ENCODE measurements at regions not wholly inside any gene's neighbourhood (a gene's known extent, or its start where the extent isn't known, plus 50 kb on each side); places are given as distances from the start of the nearest gene placed in this dataset.
A peak's percentile ranks its signal among the peaks of the same experiment; 100 is the strongest.
"Not testable (repeated sequence)": the region's sequence is repeated elsewhere in the genome, so short reads cannot be mapped to it uniquely, and the experiment has no call there.

DNA sequence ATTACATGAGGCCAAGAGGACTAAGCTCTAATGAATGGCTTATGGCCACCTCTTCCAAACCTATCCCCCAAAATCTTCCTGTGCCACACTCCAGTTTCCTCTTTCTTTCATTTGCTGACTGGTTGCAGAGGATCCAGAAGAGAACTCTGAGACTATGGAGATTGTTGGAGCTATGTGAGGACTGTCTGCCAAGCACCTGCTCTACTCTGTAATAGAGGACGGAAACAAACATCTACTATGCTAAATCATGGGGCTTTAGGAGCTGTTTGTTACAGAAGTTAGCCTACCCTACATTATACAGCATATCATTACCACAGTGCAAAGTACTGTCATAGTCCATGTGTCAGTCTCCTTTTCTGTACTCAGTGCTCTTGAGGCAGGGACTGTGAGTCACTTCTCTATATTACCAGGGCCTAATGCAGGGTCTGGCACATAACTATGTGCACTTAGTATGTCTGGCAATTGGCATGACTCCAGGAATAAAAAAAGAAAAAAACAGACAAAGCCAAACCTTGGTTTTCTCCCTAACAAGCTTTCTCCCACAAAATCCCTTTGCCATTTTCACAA is 95.1 kb downstream of the RPAP3 start:
- no peak for DNase-seq

DNA sequence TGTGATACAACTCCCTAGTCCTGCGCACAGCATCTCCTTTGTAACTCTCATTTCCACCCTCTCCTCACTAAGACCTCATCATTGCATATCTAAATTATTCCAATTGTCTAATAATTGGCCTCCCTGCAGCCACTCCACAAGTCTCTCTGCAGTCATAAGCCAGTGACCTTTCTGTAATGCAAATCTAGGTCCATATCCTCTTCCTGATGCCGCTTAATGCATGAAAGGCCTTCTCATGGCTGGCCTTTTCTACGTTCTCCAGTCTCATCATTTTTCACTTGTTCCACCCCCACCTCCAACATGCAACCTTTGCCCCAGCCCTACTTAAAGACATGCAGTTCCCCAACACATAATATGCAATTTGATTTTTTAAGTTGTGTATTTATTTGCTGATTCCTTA is 96.0 kb downstream of the RPAP3 start:
- no peak for DNase-seq

DNA sequence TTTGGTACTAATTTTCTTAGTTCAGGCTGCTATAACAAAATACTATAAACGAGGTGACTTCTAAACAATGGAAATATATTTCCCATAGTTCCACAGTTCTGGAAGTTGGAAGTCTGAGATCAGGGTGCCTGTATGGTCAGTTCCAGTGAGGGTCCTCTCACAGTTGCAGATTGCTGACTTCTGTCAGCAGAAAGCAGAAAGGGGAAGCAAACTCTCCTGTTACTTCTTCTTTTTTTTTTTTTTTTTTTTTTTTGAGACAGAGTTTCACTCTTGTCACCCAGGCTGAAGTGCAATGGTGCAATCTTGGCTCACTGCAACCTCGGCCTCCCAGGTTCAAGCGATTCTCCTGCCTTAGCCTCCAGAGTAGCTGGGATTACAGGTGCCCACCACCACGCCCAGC is 97.2 kb downstream of the RPAP3 start:
- DNase-seq: not testable (repeated sequence)

DNA sequence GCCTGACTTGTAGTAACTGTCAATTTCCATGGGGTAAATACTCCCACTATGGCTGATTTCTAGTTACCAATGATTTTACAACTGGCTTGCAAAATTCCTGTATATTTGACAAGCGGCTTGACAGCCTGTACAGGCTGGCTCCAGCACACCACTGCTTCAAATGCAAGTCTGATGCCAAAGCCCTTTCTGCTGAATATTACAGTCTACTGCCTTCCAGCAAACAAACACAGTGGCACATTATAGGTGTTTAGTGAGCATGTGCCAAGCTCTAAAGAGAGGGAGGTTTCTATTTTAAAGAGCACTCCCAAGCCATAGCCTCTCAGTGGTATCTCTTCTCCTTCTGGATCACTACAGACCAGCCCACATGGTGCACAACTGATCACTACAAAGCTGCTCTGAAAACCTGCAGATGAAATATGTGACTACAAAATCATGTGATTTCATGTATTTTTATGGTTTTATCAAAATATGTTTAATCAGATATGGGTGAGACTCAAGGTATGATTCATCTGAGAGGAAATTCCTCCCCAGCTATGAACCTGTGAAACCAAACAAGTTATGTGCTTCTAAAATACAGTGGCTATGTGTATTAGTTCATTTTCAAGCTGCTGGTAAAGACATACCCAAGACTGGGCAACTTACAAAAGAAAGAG is 101.5 kb downstream of the RPAP3 start:
- no peak for DNase-seq

DNA sequence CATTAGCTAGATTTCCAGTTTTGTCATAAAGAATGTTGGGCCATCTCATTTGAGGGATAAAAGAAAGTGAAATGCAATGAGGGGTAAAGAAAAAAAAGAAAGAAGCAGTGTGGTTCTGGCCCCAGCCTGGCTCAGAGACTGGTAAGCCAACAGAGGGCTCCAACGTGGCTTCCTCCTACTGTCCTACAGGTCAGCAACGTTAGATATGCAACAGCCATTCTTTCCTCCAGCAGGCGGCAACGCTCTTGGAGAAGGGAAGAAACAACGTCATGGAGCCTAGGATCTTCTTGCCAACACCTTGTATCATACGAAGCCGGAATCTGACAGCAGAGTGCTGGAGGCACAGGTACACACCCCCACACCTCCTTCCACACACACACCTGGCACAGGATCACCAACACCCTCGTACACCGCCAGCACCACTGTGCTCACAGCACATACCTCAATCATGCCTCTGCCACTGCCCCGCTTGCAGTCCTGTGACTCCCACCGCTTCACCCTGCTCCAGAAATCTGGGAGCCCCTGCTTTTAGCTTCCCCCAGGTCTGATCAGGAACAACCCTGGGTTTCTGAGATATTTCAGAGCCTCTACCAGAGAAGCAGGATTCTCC is 102.8 kb downstream of the RPAP3 start:
- no peak for DNase-seq

DNA sequence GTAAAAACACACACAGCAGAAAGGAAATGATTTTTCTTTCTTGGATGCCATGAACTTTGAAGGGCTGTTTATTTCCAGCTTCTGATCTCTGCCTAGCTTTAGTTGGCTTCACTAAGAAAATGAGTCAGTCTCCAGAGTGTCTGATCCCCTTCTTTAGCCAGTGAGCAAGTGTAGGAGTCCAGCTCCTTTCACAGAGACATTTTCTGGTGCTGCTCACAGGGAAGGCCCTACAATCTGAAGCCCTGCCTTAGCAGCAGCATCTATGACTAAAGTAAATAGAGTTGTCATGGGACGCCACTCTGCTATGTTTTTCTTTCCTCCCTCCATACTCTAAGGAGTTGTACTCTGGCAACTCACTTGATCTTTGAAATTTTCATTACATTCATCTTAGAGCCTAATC is 103.5 kb downstream of the RPAP3 start:
- DNase-seq: no peak

DNA sequence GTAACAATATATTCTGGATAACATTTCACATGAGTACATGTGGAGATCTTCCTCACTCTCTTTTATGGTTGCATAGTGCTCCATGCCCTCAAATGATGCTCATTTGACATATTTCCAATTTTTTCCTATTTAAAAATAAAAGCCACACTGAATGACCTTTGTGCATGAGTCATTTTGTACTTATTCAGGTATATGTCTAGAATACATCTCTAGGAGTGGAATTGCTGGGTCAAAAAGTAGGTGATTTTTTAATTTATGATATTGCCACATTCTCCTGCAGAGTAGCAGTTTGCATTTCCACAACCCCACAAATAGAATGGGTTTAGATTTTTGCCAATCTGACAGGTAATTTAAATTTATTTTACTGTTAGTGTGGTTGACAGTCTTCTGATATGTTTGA is 104.8 kb downstream of the RPAP3 start:
- DNase-seq: no peak

DNA sequence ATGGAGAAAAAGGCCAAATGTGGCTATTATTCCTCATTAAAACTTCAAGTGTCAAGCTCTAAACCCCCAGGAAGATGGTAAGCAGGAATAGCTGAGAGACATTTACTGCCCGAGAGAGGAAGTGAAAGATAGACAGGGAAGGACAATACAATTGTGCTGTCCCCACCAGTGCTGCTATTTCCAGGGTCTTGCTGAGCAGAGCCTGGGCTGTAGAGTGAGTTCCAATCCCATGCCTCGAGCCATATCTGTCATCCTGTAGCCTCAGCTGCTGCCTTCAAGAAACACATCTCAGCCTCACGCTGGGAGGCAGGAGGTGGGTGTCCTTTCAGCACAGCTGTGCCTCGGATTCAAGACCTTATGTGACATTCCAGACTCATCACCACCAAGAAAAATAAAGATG is 114.0 kb downstream of the RPAP3 start:
- DNase-seq: peak; percentile 15

DNA sequence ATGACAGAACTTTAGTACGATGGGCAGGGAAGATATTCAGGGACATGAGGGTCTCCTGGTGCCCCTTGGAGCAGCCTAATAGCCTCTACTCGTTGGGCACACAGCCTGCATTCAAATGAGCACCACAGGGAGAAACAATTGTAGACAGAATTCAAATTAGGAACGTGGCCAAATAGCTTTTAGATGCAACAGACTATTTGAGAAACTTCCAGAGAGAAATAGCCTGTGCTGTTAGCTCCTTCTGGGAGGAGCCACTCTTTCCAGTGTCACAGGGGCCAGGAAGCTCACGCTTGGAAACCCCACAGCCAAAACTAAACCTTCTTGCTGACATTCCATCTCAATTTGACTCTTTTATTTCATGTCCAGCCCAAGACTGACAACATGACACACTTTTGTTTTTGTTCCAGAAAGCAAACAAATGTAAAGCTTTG is 114.5 kb downstream of the RPAP3 start:
- DNase-seq: no peak

DNA sequence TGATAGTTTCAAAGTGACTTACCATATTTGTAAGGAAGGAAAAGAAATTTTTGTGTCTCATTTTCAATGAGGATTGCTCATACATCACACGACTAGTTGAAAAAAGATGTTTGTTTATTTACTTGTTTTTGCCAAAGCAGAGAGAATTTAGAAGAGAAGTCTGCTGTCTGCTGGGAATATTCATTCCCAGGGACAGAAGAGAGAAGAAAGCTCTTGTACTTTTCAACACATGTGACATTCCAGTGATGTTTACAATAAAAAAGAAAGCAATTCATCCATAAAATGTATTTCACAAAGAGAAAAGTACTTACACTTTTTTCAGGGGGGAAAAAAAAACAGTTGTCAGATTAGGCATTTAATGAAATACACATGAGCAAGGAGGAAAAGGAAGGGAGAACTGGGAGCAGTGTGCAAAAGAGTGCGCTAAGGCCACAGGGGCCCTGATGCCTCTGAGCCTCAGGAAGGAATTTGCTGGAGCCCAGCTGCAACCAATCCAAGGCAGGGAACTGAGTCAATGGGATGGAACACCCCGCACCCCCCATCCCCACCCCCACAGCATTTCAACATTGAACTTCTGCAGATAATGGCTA is 115.0 kb downstream of the RPAP3 start:
- DNase-seq: no peak

DNA sequence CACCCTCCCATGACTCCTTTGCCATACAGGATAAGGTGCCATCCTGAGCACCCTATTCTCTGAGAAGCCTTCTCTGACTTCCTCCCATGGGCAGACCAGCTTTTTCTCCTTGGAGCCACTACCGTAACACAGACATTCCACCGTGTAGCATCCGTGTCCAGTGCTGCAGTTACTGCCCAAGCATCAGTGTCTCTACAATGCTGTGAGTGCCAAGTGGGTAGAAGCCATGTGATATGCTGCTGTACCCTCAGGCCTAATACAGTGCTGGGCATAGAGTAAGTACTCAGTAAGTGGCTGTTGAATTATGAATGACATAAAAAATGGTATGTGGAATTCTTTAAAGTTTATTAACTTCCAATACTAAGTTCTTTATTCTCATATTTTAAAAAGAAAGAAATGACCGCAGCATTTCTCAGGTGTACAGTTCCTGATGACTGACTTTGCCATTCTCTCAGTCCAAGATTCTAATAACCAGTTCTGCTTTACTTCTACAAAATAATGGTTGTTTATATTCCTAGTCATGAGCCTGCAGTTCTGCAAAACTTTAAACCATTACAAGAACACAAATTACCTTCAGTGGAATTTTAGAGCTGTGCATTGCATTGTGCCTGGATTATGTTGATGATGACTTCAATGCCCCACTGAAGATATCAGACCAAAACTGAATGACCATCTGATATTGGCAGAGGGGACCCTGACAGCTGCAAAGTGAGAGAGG is 118.7 kb downstream of the RPAP3 start:
- no peak for DNase-seq

DNA sequence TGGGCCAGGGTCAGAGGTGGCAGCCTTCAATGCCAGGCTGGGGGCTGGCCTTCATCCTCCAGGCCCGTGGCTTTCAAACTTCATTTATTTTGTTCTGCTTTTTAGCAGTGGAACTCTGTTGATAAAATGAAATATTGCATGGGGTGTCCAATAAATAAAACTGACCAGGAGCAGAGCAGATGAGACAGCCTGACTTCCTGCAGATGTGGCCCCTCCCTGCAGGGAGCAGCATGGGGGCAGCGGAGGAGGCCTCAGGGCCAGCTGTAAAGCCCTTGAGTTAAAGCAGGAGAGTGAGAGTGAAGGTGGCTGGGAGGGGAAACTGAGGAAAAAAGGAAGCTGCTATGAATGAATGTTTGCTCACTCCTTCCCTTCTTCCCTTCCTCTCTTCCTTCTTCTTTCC is 120.3 kb downstream of the RPAP3 start:
- no peak for DNase-seq

DNA sequence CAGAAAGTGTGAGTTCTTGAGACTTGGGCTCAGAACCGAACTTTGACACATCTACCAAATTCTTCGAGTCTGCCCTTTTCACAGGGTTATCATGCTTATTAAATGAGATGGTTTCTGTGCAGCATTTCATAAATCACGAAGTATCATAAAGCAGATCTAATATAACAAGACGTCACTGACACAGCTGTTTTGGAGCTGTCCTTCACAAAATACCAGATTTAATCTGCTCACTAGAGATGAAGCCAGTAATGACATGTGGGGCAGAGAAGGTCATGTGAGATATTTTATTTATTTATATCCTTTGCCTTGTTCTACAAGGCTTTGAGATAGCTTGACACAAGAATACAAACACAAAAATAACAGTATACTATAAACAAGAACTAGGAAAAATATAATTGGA is 127.0 kb downstream of the RPAP3 start:
- DNase-seq: no peak

DNA sequence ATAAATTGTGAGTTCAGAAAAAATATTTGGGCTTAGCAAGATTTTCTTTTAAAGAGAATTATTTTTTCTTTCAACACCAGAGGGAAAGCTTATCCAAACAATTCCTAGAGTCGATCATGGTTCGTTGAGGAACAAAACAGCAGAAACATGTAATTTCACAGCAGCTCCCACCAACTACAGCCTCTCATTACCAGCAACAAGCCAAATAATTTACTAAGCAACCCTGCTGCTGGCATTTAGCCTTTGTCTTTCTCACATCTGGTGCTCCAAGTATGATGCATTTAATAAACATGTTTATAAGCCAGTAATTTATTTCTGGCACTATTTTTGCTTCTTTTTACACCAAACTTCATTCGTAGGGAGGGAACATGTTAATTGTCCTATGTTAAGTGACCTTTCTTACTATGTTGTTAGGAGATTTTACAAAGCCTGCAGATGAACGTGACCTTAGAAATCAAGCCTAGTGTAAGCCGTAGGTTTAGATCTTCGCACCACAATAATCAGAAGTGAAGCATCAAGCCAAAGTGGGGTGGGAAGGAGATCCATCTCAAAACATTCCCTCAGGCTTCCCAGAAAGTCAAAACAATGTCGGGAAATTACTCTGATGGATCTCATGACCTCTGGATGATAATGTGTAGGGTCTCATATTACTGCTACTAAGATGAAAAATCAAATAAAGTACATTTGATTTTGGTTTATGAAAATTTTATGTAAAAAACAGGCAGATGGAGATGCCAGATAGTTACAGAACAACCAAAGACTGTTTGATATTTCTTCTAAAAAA is 128.4 kb downstream of the RPAP3 start:
- DNase-seq: peak; percentile 42

DNA sequence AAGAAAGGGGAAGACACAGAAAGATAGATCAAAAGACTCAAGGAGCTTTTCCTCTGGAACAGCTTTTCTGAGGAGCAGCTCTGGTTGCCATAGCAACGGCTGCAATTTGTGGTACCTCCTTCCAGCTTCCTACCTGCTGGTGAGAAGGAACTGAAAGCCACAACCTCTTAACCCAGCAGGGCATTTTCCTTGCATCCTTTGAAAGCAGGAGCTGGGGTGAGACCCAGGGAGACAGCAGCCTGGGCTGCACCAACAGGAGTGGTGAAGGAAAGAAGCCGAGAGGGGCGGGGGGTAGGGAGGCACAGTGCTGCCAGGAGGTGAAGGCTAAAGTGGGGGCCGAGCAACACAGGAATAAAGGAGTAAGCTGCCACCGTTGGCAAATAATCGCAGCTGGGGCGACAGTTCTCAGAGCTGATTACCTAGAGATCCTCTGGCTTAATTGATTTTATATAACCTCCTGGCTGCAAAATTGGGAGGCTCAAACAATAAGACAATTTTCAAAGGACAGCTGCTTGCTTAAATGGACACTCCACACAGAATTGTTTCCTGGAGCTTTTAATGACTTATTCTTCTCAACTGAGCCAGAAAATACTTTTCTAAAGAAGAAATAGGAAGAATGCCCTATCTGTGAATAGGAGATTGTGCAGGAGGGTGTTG is 129.4 kb downstream of the RPAP3 start:
- peak; percentile 84 for DNase-seq

DNA sequence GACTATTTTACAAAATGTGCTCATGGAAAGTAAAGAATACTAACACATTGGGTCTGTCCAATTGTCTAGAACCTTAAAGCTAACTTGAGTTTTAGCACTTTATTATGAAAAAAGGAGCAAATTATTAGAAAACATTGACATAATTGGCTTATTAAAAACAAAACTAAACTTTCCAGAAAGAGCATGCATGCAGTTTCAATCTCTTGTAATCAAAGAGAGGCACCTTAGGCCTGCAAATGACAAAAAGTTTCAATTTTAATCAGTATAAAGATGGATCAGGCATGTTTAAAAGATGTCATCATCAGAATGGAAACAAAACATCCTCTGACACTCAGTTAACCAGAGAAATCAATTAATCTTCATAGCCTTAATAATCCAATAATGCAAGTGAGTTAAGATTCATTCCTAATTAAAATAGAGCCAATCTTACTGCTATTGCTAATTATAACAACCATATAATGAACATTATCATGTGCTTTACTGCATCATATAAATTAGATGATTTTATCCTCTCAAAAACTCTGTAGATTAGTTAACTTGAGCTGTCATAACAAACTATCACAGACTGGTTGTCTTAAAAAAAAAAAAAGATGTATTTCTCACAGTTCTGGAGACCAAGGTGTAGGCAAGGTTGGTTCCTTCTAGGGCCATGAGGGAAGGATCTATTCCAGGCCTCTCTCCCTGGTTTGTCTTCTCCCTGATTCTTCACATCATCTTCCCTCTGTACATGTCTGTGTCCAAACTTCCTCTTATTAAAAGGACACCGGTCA is 131.4 kb downstream of the RPAP3 start:
- DNase-seq: no peak

DNA sequence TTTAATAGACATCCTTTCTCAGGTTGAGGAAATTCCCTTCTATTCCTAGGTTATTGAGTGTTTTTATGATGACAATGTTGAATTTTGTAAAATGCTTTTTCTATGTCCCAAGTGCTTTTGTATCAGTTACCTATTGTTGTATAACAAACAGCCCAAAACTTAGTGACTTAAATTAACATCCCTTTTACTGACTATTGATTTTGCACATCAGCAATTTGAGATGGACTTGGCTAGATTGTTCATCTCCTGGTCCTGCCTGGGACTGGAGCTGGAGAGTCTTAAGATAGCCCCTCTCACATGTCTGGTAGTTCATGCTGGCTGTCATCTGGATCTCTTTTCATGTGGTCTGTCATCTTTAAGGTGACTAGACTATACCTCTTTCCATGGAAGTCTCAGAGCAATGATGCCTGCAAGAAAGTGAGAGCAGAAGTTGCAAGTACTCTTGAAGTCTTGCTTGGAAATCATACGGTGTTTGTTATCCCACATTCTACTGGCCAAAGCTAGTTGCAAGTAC is 132.6 kb downstream of the RPAP3 start:
- no peak for DNase-seq

DNA sequence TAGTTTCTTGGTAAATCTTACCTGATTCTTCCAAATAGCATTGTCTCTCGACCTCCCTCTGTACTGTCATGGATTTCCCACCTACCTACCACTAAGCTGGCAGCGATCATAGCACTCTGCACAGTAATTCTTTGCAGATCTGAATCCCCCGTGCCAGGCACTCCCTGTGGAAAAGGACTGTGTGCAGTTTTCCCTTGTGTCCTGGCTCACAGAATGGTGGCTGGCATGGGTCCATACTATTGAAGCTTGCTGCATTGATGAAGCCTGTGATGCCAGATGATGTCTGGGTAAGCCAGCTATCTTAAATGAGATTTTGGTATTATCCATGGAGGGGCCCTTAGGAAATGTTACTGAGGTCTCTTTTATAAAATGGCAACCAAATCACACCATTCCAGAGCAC is 135.7 kb downstream of the RPAP3 start:
- DNase-seq: no peak

DNA sequence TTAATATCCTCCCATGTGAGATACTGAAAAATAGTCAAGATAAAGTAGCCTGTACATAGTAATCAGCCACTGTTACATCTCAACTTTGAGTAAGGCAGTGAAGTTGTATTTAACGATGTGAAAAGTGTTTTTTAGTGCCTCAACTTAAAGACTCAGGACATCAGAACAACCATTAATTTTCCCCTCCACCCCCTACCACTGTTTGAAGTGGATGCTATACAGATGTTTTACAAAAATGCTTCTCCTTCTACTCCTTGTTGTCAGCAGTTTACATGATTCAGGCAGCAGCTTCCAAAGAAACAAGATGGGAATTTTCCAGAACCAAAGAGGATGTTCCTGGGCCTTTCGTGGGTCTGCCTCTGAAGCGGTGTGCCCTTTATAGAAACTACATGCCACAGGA is 143.6 kb downstream of the RPAP3 start:
- no peak for DNase-seq

DNA sequence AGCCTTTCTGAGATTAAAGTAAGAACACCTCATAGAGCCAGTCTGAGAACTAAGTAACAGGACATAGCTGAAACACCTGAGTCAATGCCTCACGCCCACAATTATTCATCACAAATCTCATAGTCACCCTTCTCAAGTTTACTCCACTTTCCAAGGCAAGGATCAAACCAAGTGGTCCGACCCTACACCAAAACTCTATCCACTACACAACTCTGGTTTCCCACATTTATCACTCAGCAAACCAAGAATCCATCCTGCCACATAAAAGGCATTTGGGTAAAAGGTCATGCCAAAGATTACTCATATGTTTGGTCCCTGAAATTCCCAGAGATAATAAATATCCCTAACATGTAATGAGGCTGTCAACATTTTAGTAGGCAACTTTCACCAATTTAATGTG is 144.1 kb downstream of the RPAP3 start:
- DNase-seq: no peak

DNA sequence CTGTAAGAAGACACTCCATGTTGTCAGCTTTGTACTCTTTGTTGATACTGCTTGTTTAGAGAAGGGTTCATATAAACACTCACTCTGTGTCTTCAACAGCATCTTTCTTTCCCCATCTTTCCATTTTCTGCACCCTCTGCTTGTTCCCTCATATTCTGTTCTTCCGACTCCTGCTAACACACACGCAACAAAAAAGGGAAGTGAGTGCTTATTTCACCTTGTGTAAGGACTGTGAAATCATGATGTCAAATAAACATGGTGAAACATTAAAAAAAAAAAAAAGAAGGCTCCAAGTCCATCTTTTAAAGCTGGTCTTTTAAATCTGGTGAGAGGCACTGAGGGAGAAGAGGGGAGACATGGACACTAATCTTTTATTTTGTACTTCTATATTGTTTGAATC is 145.4 kb downstream of the RPAP3 start:
- no peak for DNase-seq

All from retina (tissue), 1 donor.